Keratinocyte (primary cell): ENCODE measurements at regions not wholly inside any gene's neighbourhood (a gene's known extent, or its start where the extent isn't known, plus 50 kb on each side); places are given as distances from the start of the nearest gene placed in this dataset.

Source experiments
- CTCF ChIP-seq, 3 experiments: IDR thresholded peaks in 1 of 3; conservative IDR thresholded peaks in 1 of 3; optimal IDR thresholded peaks in 1 of 3; 2 replicates in 2 of 3; 3 replicates in 1 of 3; pipeline versions ENCODE3 to v1.5.1; 2011; ENCODE audit warnings: low read length in 3 of 3, mild to moderate bottlenecking in 3 of 3, moderate library complexity in 2 of 3, control low read depth in 1 of 3, inconsistent platforms in 1 of 3; ENCODE audit not compliant: insufficient read depth in 2 of 3; ENCODE audit errors: extremely low read depth in 1 of 3
- EZH2 ChIP-seq: IDR thresholded peaks from one replicate; pipeline ENCODE4 v1.6.1; 2012; ENCODE audit warnings: inconsistent platforms, mild to moderate bottlenecking, low read length, moderate library complexity

GRCh38 chr12:71303199-71303598 lies 136.4 kb upstream of the LGR5 start:
- TF ChIP-seq EZH2 (no peak), CTCF (optimal IDR thresholded peaks at IDR 0.05 in 1 of 3, IDR thresholded peaks at IDR 0.05 in 1 of 3, conservative IDR thresholded peaks at IDR 0.05 in 1 of 3; ENCODE audit: extremely low read depth in 1 of 3, insufficient read depth in 2 of 3, low read length in 3 of 3) (no peak)
